Stimulated activated memory B cell treated with anti-CD40 and anti-IgM and Interleukin-4, amounts not matched to agents 10 μg/mL and 1 μg/mL and 100 μg/mL, for 72 hours (primary cell): ENCODE measurements at regions not wholly inside any gene's neighbourhood (a gene's known extent, or its start where the extent isn't known, plus 50 kb on each side); places are given as distances from the start of the nearest gene placed in this dataset.

ENCODE experiments used
- ATAC-seq: fragments of 150-1000 bp; cut with Tn5 transposase; 2 replicates; pipeline ENCODE4 v1.10.0; 2021
- H3K27ac Mint-ChIP-seq: one replicate; pipeline ENCODE4 v1.8.0; 2022; ENCODE audit warnings: mild to moderate bottlenecking, mixed read lengths
- H3K27me3 Mint-ChIP-seq: one replicate; pipeline ENCODE4 v1.8.0; 2022; ENCODE audit warnings: mixed read lengths
- H3K36me3 Mint-ChIP-seq: one replicate; pipeline ENCODE4 v1.8.0; 2022; ENCODE audit warnings: mixed read lengths
- H3K4me1 Mint-ChIP-seq: one replicate; pipeline ENCODE4 v1.8.0; 2022; ENCODE audit warnings: mixed read lengths
- H3K4me3 Mint-ChIP-seq: one replicate; pipeline ENCODE4 v1.8.0; 2022; ENCODE audit warnings: mild to moderate bottlenecking, moderate library complexity, mixed read lengths
- H3K9me3 Mint-ChIP-seq: one replicate; pipeline ENCODE4 v1.8.0; 2022; ENCODE audit warnings: mixed read lengths

DNA sequence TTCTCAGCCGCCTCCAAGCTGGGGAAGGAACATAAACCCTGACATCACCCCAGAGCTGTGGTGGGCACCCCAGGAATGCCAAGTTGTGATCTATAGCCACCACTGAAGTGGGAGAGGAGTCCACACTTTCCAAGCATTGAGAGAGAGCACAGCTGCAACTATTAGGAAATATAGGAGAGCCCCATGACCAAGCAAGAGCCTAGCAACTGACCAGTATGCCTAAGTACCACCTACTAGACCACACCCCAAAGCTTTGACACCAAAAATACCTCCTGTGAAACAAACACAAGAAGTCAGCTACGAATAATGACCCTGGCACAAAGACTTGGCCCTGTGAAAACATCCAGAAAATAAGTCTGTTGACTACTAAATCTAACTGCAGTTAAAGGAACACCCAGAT lies 804.1 kb upstream of the IGFBP3 start:
- Mint-ChIP-seq H3K9me3 (peaks cover 6% of the 10 kb centered on the region), H3K27me3 (no peaks in the 10 kb centered on the region), H3K4me1 (no peaks in the 10 kb centered on the region)

GRCh38 chr7:46723742-46724141 lies 802.7 kb upstream of the IGFBP3 start:
- no peak for ATAC-seq
- no peaks in the 10 kb centered on the region for H3K27me3 Mint-ChIP-seq
- H3K4me1 Mint-ChIP-seq: no peaks in the 10 kb centered on the region
- H3K4me3 Mint-ChIP-seq: no peak overlapping the region
- peaks cover 6% of the 10 kb centered on the region for H3K9me3 Mint-ChIP-seq
- H3K36me3 Mint-ChIP-seq: no peaks in the 10 kb centered on the region
- no peak overlapping the region for H3K27ac Mint-ChIP-seq

More for the DNA sequence above, 804.1 kb upstream of the IGFBP3 start:
- Mint-ChIP-seq H3K27ac (no peak overlapping the region), H3K36me3 (no peaks in the 10 kb centered on the region), H3K4me3 (no peak overlapping the region)
- no peak for ATAC-seq

- Mint-ChIP-seq H3K4me1 (no peaks in the 10 kb centered on the region), H3K9me3 (peaks cover 4% of the 10 kb centered on the region), H3K27ac (no peak overlapping the region), H3K27me3 (no peaks in the 10 kb centered on the region), H3K4me3 (no peak overlapping the region), H3K36me3 (no peaks in the 10 kb centered on the region)
- ATAC-seq: no peak
Observed at GRCh38 chr7:46723003-46723402, 801.9 kb upstream of the IGFBP3 start.

- no peak overlapping the region for H3K4me3 Mint-ChIP-seq
- H3K36me3 Mint-ChIP-seq: no peaks in the 10 kb centered on the region
- H3K27ac Mint-ChIP-seq: no peak overlapping the region
- no peaks in the 10 kb centered on the region for H3K4me1 Mint-ChIP-seq
- no peak for ATAC-seq
- no peaks in the 10 kb centered on the region for H3K27me3 Mint-ChIP-seq
- no peaks in the 10 kb centered on the region for H3K9me3 Mint-ChIP-seq
Observed at GRCh38 chr7:46720761-46721160, 799.7 kb upstream of the IGFBP3 start.

GRCh38 chr7:46719616-46720015 lies 798.5 kb upstream of the IGFBP3 start:
- H3K4me3 Mint-ChIP-seq: no peak overlapping the region

GRCh38 chr7:46716926-46717325 lies 795.9 kb upstream of the IGFBP3 start:
- Mint-ChIP-seq H3K4me1 (no peaks in the 10 kb centered on the region), H3K27ac (no peak overlapping the region), H3K27me3 (no peaks in the 10 kb centered on the region), H3K9me3 (no peaks in the 10 kb centered on the region), H3K4me3 (no peak overlapping the region), H3K36me3 (no peaks in the 10 kb centered on the region)
- no peak for ATAC-seq

More at GRCh38 chr7:46719616-46720015, 798.5 kb upstream of the IGFBP3 start:
- no peaks in the 10 kb centered on the region for H3K36me3 Mint-ChIP-seq
- no peaks in the 10 kb centered on the region for H3K27me3 Mint-ChIP-seq
- no peak overlapping the region for H3K27ac Mint-ChIP-seq
- H3K9me3 Mint-ChIP-seq: no peaks in the 10 kb centered on the region
- no peaks in the 10 kb centered on the region for H3K4me1 Mint-ChIP-seq
- no peak for ATAC-seq

DNA sequence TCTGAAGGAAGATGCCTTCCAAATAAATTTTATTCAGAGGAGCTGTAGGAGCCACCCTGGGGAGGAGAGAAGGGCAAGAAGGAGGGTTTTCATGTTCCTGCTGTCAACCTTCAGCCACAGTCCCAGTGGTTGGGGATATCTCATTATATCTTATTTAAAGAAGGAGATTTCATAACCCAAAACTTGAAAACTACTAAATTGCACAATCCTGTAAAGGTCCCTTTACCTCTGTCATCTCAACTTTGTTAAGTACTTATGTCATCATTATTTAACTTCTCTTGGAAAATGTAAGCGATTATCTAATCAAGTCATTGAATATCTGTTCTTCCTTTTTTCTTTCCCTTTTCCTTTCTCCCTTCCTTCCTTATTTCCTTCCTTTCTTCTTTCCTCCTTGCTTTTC lies 794.5 kb upstream of the IGFBP3 start:
- Mint-ChIP-seq H3K4me1 (no peaks in the 10 kb centered on the region), H3K36me3 (no peaks in the 10 kb centered on the region), H3K9me3 (no peaks in the 10 kb centered on the region), H3K4me3 (no peak overlapping the region), H3K27me3 (no peaks in the 10 kb centered on the region), H3K27ac (no peak overlapping the region)
- ATAC-seq: no peak

GRCh38 chr7:46714904-46715303 lies 793.8 kb upstream of the IGFBP3 start:
- Mint-ChIP-seq H3K27me3 (no peaks in the 10 kb centered on the region), H3K9me3 (no peaks in the 10 kb centered on the region), H3K36me3 (no peaks in the 10 kb centered on the region), H3K4me3 (no peak overlapping the region), H3K27ac (no peak overlapping the region), H3K4me1 (no peaks in the 10 kb centered on the region)
- ATAC-seq: no peak

DNA sequence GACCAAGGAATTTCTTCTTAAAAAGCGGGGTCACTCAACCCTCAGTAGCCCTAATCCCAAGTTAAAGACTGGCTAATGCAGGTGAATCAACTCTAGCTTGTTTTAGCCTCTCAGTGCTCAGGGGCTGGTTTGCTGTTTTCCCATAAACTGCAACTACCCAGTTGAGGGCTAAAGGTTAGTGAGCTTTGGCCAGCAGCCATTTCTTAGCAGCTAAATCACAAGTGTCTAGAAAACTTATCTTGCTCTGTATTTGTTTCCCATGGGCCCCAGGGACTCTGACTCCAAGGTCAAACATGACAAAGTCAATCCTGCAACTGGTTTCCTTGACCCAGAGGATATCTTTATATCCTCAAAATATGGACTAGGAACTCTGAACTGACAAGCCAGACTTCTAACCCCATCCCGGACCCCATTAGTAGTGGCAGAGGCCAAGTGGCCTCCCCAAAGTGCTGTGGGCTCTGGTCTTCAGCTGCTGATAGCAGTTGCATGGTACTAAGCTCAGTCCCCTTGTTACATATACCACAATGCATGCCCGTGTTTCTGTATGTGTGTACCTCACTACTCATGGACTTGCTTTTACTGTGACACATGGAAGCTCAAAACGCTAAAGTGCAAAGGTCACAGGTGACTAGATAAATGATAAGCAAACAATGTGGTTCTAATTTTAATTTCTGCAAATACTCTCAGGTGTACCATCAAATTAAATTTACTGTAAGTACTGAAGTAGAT lies 793.0 kb upstream of the IGFBP3 start:
- Mint-ChIP-seq H3K27ac (no peak overlapping the region), H3K9me3 (no peaks in the 10 kb centered on the region), H3K27me3 (no peaks in the 10 kb centered on the region), H3K4me3 (no peak overlapping the region), H3K4me1 (no peaks in the 10 kb centered on the region), H3K36me3 (no peaks in the 10 kb centered on the region)
- ATAC-seq: no peak

DNA sequence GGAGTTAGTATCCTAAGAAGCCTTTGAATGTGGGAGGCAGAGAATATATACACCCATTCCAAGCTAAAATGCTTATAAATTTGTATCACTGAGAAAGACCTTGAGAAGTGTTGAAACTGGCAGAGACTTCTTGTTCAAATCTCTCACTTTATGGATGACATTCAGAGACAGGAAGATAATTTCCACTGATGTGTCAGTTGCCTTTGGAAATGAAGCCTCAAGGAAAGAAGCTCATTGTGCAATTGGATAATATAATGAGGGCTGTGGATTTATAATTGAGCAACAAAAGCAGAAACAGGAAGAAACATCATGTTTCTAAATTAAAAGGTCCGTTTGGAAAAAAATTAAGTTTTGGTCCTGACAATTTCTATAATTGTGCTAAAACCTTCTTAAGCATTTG lies 789.9 kb upstream of the IGFBP3 start:
- H3K4me1 Mint-ChIP-seq: no peaks in the 10 kb centered on the region
- H3K27ac Mint-ChIP-seq: no peak overlapping the region
- H3K27me3 Mint-ChIP-seq: no peaks in the 10 kb centered on the region
- no peak overlapping the region for H3K4me3 Mint-ChIP-seq
- no peak for ATAC-seq
- no peaks in the 10 kb centered on the region for H3K36me3 Mint-ChIP-seq
- H3K9me3 Mint-ChIP-seq: peaks cover 3% of the 10 kb centered on the region

GRCh38 chr7:46707973-46708372 lies 786.9 kb upstream of the IGFBP3 start:
- H3K4me3 Mint-ChIP-seq: no peak overlapping the region
- H3K27me3 Mint-ChIP-seq: no peaks in the 10 kb centered on the region
- peaks cover 3% of the 10 kb centered on the region for H3K9me3 Mint-ChIP-seq
- ATAC-seq: no peak
- H3K27ac Mint-ChIP-seq: no peak overlapping the region
- no peaks in the 10 kb centered on the region for H3K36me3 Mint-ChIP-seq
- H3K4me1 Mint-ChIP-seq: no peaks in the 10 kb centered on the region

- no peaks in the 10 kb centered on the region for H3K4me1 Mint-ChIP-seq
- no peak for ATAC-seq
Observed at GRCh38 chr7:46705386-46706255, 784.5 kb upstream of the IGFBP3 start.

DNA sequence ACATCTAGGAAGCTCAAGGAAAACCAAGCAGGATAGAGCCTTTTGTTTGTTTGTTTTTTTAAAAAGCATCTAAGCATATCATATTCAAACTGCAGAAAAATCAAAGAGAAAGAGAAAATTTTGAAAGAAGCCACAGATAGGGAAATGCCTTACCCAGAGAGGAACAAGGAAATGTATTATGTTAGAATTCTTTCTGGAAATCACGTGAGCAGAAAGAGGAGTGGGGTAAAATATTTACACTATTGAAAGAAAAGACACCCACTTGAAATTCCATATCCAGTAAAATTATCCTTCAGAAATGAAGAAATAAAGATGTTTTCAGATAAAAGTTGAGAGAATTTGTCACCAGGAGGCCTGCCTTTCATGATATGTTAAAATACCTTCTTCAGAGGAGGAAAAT lies 775.7 kb upstream of the IGFBP3 start:
- no peaks in the 10 kb centered on the region for H3K36me3 Mint-ChIP-seq
- no peak for ATAC-seq
- H3K9me3 Mint-ChIP-seq: peaks cover 5% of the 10 kb centered on the region
- H3K4me1 Mint-ChIP-seq: no peaks in the 10 kb centered on the region
- H3K27ac Mint-ChIP-seq: no peak overlapping the region
- no peak overlapping the region for H3K4me3 Mint-ChIP-seq
- H3K27me3 Mint-ChIP-seq: no peaks in the 10 kb centered on the region

More at GRCh38 chr7:46705386-46706255, 784.5 kb upstream of the IGFBP3 start:
- Mint-ChIP-seq H3K27me3 (no peaks in the 10 kb centered on the region), H3K4me3 (no peak overlapping the region), H3K9me3 (peaks cover 3% of the 10 kb centered on the region), H3K27ac (no peak overlapping the region), H3K36me3 (no peaks in the 10 kb centered on the region)

- Mint-ChIP-seq H3K27ac (no peak overlapping the region), H3K36me3 (no peaks in the 10 kb centered on the region), H3K9me3 (peaks cover 5% of the 10 kb centered on the region), H3K4me3 (no peak overlapping the region), H3K4me1 (no peaks in the 10 kb centered on the region), H3K27me3 (no peaks in the 10 kb centered on the region)
- no peak for ATAC-seq
Observed at GRCh38 chr7:46695051-46695708, 774.1 kb upstream of the IGFBP3 start.

DNA sequence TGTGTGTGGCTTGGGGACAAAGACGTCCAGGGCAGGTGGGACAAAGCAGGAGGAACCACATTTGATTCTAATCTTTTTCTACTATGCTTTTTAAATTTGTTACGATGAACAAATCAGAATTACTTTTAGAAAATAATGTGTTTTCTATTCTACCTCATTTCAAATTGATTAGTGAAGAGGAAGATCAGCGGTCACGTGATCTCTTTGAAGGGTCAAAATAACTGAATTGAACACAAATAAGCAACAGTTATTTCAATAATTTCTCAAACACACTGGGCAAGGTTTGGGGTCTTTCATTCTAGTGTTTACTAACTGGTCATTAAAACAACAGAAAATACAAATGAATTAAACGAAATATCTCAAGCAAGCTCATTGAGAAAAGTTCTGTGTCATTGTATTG lies 773.0 kb upstream of the IGFBP3 start:
- H3K4me1 Mint-ChIP-seq: no peaks in the 10 kb centered on the region
- no peak overlapping the region for H3K4me3 Mint-ChIP-seq
- H3K9me3 Mint-ChIP-seq: peaks cover 5% of the 10 kb centered on the region
- no peak overlapping the region for H3K27ac Mint-ChIP-seq
- no peak for ATAC-seq
- no peaks in the 10 kb centered on the region for H3K27me3 Mint-ChIP-seq
- H3K36me3 Mint-ChIP-seq: no peaks in the 10 kb centered on the region
